Lower leg skin (tissue), 4 donors: ENCODE measurements at regions not wholly inside any gene's neighbourhood (a gene's known extent, or its start where the extent isn't known, plus 50 kb on each side); places are given as distances from the start of the nearest gene placed in this dataset.

ENCODE experiments used
- DNase-seq, 2 donors: peaks; one replicate each; pipeline ENCODE4 v3.0.0-alpha.2; 2019; ENCODE audit warnings: low spot score in 2 of 2
- H3K4me3 ChIP-seq: fragments of 200-600 bp; sonication (generic); 2 replicates; pipeline ENCODE4 v1.5.1; 2017; ENCODE audit warnings: mild to moderate bottlenecking, low read depth; ENCODE audit not compliant: poor library complexity, severe bottlenecking
- POLR2A ChIP-seq, 2 donors: fragments of 450-650 bp; IDR thresholded peaks; one replicate each; pipeline ENCODE4 v1.6.1; 2016 to 2017; ENCODE audit warnings: antibody characterized with exemption in 2 of 2, mild to moderate bottlenecking in 1 of 2, moderate library complexity in 1 of 2
- WGBS, 2 donors: methylation state at CpG; one replicate each; pipeline ENCODE4 v1.1.5; 2018; 5-methylcytosine and 5-hydroxymethylcytosine counted together
- intact Hi-C: fragments of 100-400 bp; cut with DNase I; formaldehyde crosslinking; loops from one replicate; pipeline ENCODE4 v1.15.0; 2023; ENCODE audit warnings: low total_unique reads
- TF ChIP-seq, protein P1 (sequence below), 3 donors: fragments of 450-650 bp; IDR thresholded peaks; one replicate each; pipeline ENCODE4 v1.5.1; 2016; ENCODE audit warnings: antibody characterized with exemption in 3 of 3, mild to moderate bottlenecking in 3 of 3, moderate library complexity in 2 of 3

DNA sequence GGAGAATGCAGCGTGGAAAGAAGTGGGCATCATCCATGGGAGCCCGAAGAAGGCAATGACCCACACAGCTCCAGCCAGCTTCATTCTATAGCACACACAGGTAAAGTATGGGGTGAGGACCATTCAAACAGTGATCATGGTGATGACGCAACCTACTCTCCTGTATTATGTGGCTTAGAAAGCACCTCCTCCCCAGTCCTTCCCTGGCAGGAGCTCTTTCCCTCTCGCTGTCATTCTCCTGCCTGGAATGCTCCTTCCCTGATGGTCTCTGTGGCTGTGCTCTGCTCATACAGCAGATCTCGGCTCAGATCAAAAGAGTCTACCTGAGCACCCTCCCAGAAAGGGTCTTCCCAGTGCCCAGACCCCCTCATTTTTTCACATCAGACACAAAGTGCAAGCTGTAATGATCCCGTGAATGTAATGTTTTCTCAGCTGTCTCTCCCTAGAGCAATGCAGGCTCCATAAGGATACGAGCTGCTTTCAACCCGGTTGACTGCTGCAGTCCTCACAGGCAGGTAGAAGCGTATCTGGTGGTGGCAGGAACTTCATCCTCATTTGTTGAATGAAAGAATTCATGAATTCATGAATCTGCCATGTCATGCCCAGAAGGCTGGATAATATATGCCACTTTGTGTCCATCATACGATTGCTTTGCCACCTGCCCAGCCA lies 248.8 kb downstream of the HS3ST3A1 start:
- 72 to 76% methylated on average over 9 to 10 of the region's 10 CpGs for WGBS, 2 donors
- intact Hi-C loops, result no loop called here

DNA sequence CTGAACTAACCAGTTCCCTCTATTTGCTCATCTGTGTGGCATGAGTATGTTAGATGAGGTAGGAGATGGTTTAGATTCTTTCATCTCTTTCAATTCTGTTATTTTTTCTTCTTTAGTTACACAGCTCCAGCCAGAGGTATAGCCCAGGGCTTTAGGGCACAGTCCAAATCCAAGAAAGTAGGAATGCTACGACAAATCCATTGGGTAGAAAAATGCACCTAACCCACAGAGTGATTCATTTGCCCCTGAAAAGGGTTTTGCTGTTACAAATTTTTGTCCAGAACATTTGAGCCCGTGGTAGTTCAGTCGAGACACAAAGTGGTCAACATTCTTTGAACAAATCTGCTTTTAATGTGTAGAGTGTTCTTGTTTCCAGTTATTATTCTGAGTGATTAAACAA lies 250.7 kb downstream of the HS3ST3A1 start:
- TF ChIP-seq POLR2A (IDR thresholded peaks at IDR 0.05), result no peak
- TF ChIP-seq, protein P1, sequence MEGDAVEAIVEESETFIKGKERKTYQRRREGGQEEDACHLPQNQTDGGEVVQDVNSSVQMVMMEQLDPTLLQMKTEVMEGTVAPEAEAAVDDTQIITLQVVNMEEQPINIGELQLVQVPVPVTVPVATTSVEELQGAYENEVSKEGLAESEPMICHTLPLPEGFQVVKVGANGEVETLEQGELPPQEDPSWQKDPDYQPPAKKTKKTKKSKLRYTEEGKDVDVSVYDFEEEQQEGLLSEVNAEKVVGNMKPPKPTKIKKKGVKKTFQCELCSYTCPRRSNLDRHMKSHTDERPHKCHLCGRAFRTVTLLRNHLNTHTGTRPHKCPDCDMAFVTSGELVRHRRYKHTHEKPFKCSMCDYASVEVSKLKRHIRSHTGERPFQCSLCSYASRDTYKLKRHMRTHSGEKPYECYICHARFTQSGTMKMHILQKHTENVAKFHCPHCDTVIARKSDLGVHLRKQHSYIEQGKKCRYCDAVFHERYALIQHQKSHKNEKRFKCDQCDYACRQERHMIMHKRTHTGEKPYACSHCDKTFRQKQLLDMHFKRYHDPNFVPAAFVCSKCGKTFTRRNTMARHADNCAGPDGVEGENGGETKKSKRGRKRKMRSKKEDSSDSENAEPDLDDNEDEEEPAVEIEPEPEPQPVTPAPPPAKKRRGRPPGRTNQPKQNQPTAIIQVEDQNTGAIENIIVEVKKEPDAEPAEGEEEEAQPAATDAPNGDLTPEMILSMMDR (IDR thresholded peaks at IDR 0.05), result no peak
- H3K4me3 ChIP-seq, result no peak overlapping the region
- WGBS, 2 donors, result 54 to 57% methylated on average over 3 of the region's 3 CpGs
- intact Hi-C loops, result no loop called here
- no peak for DNase-seq

More for the DNA sequence above, 248.8 kb downstream of the HS3ST3A1 start:
- no peak overlapping the region for H3K4me3 ChIP-seq
- no peak for DNase-seq
- TF ChIP-seq, protein P1 (IDR thresholded peaks at IDR 0.05), result no peak
- TF ChIP-seq POLR2A (IDR thresholded peaks at IDR 0.05), result no peak

DNA sequence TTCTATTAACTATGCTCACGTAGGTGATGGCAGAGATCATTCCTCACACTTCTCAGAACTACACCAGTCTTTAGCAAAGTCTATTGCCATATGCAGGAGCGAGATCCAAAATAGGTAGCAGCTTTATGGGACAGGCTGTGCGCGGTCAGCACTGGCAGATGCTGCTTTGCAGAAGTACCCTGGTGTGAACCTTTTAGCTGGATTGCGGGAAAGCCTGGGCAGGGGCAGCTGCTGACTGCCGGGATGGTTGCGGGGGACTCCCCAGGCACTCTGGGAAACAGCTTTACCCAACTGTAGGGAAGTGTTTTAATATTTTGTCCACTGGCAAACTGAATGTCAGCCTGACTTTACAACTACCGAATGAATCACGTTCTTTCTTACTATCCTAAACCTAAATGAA lies 251.3 kb downstream of the HS3ST3A1 start:
- intact Hi-C loops, result no loop called here
- H3K4me3 ChIP-seq, result no peak overlapping the region
- DNase-seq, result no peak
- 88 to 91% methylated on average over 9 of the region's 9 CpGs for WGBS, 2 donors
- TF ChIP-seq, protein P1 (IDR thresholded peaks at IDR 0.05), result no peak
- no peak for TF ChIP-seq POLR2A (IDR thresholded peaks at IDR 0.05)

DNA sequence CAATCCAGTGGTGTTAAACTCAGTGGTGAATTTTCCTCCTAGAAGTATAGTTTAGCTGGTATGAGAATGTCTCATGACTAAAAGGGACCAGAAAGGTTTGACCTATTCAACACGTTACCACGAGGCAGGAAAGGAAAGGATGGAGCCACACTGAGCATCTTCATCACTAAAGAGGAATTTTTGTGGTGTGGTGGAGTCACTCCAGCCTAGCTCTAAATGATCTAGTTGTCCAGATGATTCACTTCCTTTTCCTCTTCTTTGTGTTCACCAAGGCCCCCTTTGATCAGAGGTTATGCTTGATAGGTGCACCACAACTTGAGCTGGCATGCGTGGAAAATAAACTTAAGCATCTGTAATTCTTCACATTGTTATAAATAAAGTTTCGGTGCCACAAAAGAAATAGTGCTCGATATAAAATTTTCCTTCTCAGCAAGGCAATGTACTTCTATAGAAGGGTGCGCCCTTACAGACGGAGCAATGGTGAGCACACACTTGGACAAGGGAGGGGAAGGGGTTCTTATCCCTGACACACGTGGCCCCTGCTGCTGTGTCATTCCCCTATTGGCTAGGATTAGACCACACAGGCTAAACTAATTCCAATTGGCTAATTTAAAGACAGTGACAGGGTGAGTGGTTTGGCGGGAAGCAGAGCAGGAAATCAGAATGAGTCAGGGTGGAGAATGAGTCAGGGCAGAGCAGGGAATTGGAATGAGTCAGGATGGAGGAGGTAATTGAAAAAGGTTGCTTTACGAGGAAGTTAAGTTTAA lies 254.6 kb downstream of the HS3ST3A1 start:
- DNase-seq, result no peak
- TF ChIP-seq, protein P1 (IDR thresholded peaks at IDR 0.05), result no peak
- TF ChIP-seq POLR2A (IDR thresholded peaks at IDR 0.05), result no peak
- no peak overlapping the region for H3K4me3 ChIP-seq
- intact Hi-C loops, result no loop called here
- WGBS, 2 donors, result 68 to 72% methylated on average over 10 of the region's 10 CpGs

DNA sequence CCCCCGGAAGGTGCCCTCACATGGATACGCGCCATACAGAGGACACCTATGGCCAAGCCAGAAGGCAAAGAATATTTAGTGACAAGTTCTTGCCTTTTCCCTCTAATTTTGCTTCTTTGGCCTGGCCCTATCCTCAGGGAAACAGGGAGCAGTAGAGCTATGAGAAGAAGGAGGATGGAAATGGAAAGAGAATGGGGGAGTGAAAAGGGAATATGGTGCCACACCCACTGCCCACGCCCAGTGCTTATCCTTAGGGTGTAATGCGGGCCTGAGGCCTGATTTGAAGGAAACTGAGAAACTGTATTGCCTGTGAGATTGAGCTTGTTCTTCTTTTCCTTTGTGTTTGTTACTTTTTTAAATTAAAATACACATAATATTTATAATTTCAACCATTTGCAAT lies 255.1 kb downstream of the HS3ST3A1 start:
- no peak overlapping the region for H3K4me3 ChIP-seq
- DNase-seq, result no peak
- intact Hi-C loops, result no loop called here
- 78 to 91% methylated on average over 5 of the region's 5 CpGs for WGBS, 2 donors
- TF ChIP-seq, protein P1 (IDR thresholded peaks at IDR 0.05), result no peak
- TF ChIP-seq POLR2A (IDR thresholded peaks at IDR 0.05), result no peak
